ENCODE measurements at regions not wholly inside any gene's neighbourhood (a gene's known extent, or its start where the extent isn't known, plus 50 kb on each side); places are given as distances from the start of the nearest gene placed in this dataset.

GRCh38 chr5:29240379-29240778 lies 1953.1 kb upstream of the CDH6 start:
- no peak for DNase-seq (ENCODE audit: low read depth)
- TF ChIP-seq CTCF (IDR thresholded peaks at IDR 0.05; ENCODE audit: low read length, missing control alignments): no peak
- H3K4me3 ChIP-seq (replicated peaks; ENCODE audit: low read depth, low read length): no peak overlapping the region

GRCh38 chr5:29239606-29240005 lies 1953.9 kb upstream of the CDH6 start:
- no peak overlapping the region for H3K4me3 ChIP-seq (replicated peaks; ENCODE audit: low read depth, low read length)
- TF ChIP-seq CTCF (IDR thresholded peaks at IDR 0.05; ENCODE audit: low read length, missing control alignments): no peak
- no peak for DNase-seq (ENCODE audit: low read depth)

- TF ChIP-seq CTCF (IDR thresholded peaks at IDR 0.05; ENCODE audit: low read length, missing control alignments): no peak
- no peak for DNase-seq (ENCODE audit: low read depth)
- no peak overlapping the region for H3K4me3 ChIP-seq (replicated peaks; ENCODE audit: low read depth, low read length)
Measured at GRCh38 chr5:29238115-29238514, 1955.4 kb upstream of the CDH6 start.

GRCh38 chr5:29231154-29231553 lies 1962.3 kb upstream of the CDH6 start:
- TF ChIP-seq CTCF (IDR thresholded peaks at IDR 0.05; ENCODE audit: low read length, missing control alignments): no peak
- H3K4me3 ChIP-seq (replicated peaks; ENCODE audit: low read depth, low read length): no peak overlapping the region
- DNase-seq (ENCODE audit: low read depth): no peak

- no peak for TF ChIP-seq CTCF (IDR thresholded peaks at IDR 0.05; ENCODE audit: low read length, missing control alignments)
- DNase-seq (ENCODE audit: low read depth): no peak
- no peak overlapping the region for H3K4me3 ChIP-seq (replicated peaks; ENCODE audit: low read depth, low read length)
Measured at GRCh38 chr5:29230591-29230990, 1962.9 kb upstream of the CDH6 start.

- no peak for TF ChIP-seq CTCF (IDR thresholded peaks at IDR 0.05; ENCODE audit: low read length, missing control alignments)
- no peak overlapping the region for H3K4me3 ChIP-seq (replicated peaks; ENCODE audit: low read depth, low read length)
- DNase-seq (ENCODE audit: low read depth): no peak
Measured at GRCh38 chr5:29229461-29229860, 1964.0 kb upstream of the CDH6 start.

- H3K4me3 ChIP-seq (replicated peaks; ENCODE audit: low read depth, low read length): no peak overlapping the region
- DNase-seq (ENCODE audit: low read depth): no peak
- no peak for TF ChIP-seq CTCF (IDR thresholded peaks at IDR 0.05; ENCODE audit: low read length, missing control alignments)
Measured at GRCh38 chr5:29218138-29218537, 1975.3 kb upstream of the CDH6 start.

All from fibroblast of pulmonary artery (primary cell).